Parathyroid adenoma (tissue), 2 donors: ENCODE measurements at regions not wholly inside any gene's neighbourhood (a gene's known extent, or its start where the extent isn't known, plus 50 kb on each side); places are given as distances from the start of the nearest gene placed in this dataset.

Experiments used
- H2AFZ ChIP-seq: fragments of 300-600 bp; sonication (generic); one replicate; pipeline ENCODE4 v1.7.0; 2017; ENCODE audit warnings: antibody characterized with exemption, mild to moderate bottlenecking
- H3K27ac ChIP-seq: fragments of 300-600 bp; sonication (generic); one replicate; pipeline ENCODE4 v1.7.0; 2017
- H3K27me3 ChIP-seq: fragments of 300-600 bp; sonication (generic); one replicate; pipeline ENCODE4 v1.7.0; 2017; ENCODE audit warnings: low read length; ENCODE audit not compliant: control insufficient read depth, insufficient read depth
- H3K36me3 ChIP-seq: fragments of 300-600 bp; sonication (generic); one replicate; pipeline ENCODE4 v1.7.0; 2017; ENCODE audit warnings: low read length; ENCODE audit not compliant: control insufficient read depth, insufficient read depth
- H3K4me1 ChIP-seq: fragments of 300-600 bp; sonication (generic); one replicate; pipeline ENCODE4 v1.7.0; 2017; ENCODE audit warnings: control low read depth
- H3K4me2 ChIP-seq: fragments of 300-600 bp; sonication (generic); one replicate; pipeline ENCODE4 v1.7.0; 2017; ENCODE audit warnings: low read length
- H3K4me3 ChIP-seq: fragments of 300-600 bp; sonication (generic); one replicate; pipeline ENCODE4 v1.7.0; 2017; ENCODE audit warnings: low read depth, low read length
- H3K79me2 ChIP-seq: fragments of 300-600 bp; sonication (generic); one replicate; pipeline ENCODE4 v1.7.0; 2017; ENCODE audit warnings: control low read depth
- H3K9ac ChIP-seq: fragments of 300-600 bp; sonication (generic); one replicate; pipeline ENCODE4 v1.7.0; 2017; ENCODE audit warnings: mild to moderate bottlenecking
- H3K9me3 ChIP-seq: fragments of 300-600 bp; sonication (generic); one replicate; pipeline ENCODE4 v1.7.0; 2017; ENCODE audit warnings: low read length; ENCODE audit not compliant: control insufficient read depth
- TF ChIP-seq, protein P1 (sequence below): fragments of 300-600 bp; sonication (generic); IDR thresholded peaks from one replicate; pipeline ENCODE4 v1.7.0; 2017; ENCODE audit warnings: antibody characterized with exemption, mild to moderate bottlenecking
- donor health status: primary hyperparathyroidism.

DNA sequence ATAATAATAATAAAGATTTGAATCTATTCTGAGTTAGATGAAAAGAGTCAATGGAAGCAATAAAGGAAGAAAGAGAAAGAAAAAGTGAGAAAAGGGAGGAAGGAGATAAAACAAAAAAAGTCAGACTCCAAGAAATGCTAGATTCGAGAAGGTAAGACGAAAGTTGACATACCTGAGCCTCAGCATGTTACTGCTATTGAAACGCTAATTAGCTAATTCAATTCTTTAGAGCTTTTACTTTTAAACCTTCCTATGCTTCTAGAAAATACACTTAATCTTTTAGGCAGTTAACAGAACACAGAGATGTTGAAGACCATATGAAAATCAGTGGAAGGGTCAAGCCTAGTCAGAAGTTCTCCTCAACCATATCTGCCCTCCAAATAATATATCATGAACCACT lies 337.2 kb upstream of the ROBO2 start:
- no peak overlapping the region for H2AFZ ChIP-seq

DNA sequence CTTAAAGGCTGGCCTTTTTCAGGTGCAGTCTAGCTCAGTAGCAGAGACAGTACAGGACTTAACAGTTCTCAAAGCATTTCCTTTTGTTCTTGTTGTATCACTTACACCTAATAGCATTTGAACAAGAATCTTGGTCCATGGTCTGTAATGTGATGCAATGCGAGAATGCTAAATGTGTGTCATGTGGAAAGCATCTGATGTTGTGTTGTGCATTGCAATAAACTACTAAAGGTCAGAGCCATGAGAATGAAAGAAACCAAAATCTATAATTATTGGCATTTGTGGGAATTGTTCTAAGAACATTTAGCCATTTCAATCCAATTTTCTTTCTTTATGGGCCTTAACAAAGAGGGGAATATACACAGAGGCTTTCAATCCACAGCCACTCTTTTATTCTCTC lies 324.5 kb upstream of the ROBO2 start:
- TF ChIP-seq, protein P1, sequence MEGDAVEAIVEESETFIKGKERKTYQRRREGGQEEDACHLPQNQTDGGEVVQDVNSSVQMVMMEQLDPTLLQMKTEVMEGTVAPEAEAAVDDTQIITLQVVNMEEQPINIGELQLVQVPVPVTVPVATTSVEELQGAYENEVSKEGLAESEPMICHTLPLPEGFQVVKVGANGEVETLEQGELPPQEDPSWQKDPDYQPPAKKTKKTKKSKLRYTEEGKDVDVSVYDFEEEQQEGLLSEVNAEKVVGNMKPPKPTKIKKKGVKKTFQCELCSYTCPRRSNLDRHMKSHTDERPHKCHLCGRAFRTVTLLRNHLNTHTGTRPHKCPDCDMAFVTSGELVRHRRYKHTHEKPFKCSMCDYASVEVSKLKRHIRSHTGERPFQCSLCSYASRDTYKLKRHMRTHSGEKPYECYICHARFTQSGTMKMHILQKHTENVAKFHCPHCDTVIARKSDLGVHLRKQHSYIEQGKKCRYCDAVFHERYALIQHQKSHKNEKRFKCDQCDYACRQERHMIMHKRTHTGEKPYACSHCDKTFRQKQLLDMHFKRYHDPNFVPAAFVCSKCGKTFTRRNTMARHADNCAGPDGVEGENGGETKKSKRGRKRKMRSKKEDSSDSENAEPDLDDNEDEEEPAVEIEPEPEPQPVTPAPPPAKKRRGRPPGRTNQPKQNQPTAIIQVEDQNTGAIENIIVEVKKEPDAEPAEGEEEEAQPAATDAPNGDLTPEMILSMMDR = no peak
- no peaks in the 10 kb centered on the region for H3K36me3 ChIP-seq
- no peak overlapping the region for H3K4me2 ChIP-seq
- H3K27me3 ChIP-seq = no peaks in the 10 kb centered on the region
- no peaks in the 10 kb centered on the region for H3K79me2 ChIP-seq
- H3K4me1 ChIP-seq = no peaks in the 10 kb centered on the region
- H3K9me3 ChIP-seq = no peaks in the 10 kb centered on the region
- H3K27ac ChIP-seq = no peak overlapping the region
- no peak overlapping the region for H2AFZ ChIP-seq
- no peak overlapping the region for H3K9ac ChIP-seq
- H3K4me3 ChIP-seq = no peak overlapping the region

More for the DNA sequence above, 337.2 kb upstream of the ROBO2 start:
- Histone ChIP-seq H3K4me3 (no peak overlapping the region), H3K79me2 (no peaks in the 10 kb centered on the region), H3K27ac (no peak overlapping the region), H3K27me3 (no peaks in the 10 kb centered on the region), H3K9me3 (no peaks in the 10 kb centered on the region), H3K36me3 (no peaks in the 10 kb centered on the region), H3K9ac (no peak overlapping the region), H3K4me1 (no peaks in the 10 kb centered on the region), H3K4me2 (no peak overlapping the region)
- TF ChIP-seq, protein P1 = no peak

DNA sequence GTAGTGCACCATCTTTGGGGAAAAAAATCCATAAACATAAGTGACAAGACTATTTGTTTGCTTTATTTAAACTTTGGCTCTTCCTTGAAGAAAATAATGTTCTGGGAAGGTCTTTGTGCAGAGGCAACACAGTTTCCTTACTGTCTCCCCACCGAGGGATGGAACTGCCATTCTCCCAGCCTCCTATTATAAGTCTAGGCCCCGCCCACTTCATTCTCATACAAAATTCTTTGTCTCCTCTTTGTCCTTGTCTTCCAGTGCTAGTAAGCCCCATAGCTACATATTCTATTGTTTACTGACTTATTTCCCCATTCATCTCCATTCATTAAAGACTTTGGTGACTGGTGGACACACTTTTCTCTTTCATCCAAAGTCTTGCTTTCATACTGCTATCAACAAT lies 316.5 kb upstream of the ROBO2 start:
- TF ChIP-seq, protein P1 = no peak
- no peaks in the 10 kb centered on the region for H3K27me3 ChIP-seq
- H3K36me3 ChIP-seq = no peaks in the 10 kb centered on the region
- no peaks in the 10 kb centered on the region for H3K79me2 ChIP-seq
- no peak overlapping the region for H3K4me3 ChIP-seq
- no peak overlapping the region for H2AFZ ChIP-seq
- no peaks in the 10 kb centered on the region for H3K9me3 ChIP-seq
- H3K9ac ChIP-seq = no peak overlapping the region
- H3K4me1 ChIP-seq = no peaks in the 10 kb centered on the region
- H3K27ac ChIP-seq = no peak overlapping the region
- no peak overlapping the region for H3K4me2 ChIP-seq

DNA sequence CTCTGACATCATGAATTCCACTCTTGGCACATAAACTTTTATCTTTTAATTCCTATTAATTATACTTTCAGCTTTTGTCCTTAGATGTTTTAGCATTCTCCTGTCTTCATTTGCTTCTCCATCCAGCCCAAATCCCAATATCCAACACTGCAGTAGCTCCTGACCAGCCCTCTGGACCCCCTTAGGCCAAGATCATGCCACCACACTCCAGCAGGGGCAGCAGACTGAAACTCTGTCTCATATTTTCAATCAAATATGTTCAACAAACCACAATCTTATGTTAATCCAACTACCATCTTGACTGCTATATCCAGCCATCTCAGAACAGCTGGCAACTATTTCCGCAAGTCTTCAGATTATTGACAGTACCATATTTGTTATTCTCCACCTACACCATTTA lies 315.8 kb upstream of the ROBO2 start:
- Histone ChIP-seq H3K27me3 (no peaks in the 10 kb centered on the region), H3K79me2 (no peaks in the 10 kb centered on the region), H3K27ac (no peak overlapping the region), H3K4me1 (no peaks in the 10 kb centered on the region), H3K36me3 (no peaks in the 10 kb centered on the region), H3K9ac (no peak overlapping the region), H2AFZ (no peak overlapping the region), H3K4me2 (no peak overlapping the region), H3K4me3 (no peak overlapping the region), H3K9me3 (no peaks in the 10 kb centered on the region)
- TF ChIP-seq, protein P1 = no peak

DNA sequence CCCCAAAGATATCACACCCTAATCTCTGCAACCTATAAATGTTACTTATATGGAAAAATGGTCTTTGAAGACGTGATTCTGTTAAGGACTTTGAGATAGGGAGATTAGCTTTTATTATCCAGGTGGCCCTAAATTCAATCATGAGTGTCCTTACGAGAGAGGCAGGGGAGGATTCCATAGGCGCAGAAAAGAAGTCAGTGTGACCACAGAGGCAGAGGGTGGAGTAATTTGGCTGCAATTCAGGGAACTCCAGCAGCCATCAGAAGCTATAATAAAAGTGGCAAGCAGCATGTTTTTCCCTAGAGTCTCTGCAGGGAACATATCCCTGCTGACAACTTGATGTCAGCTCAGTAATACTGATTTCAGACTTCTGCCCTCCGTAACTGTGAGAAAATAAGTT lies 315.2 kb upstream of the ROBO2 start:
- no peak overlapping the region for H3K27ac ChIP-seq
- no peaks in the 10 kb centered on the region for H3K36me3 ChIP-seq
- no peaks in the 10 kb centered on the region for H3K9me3 ChIP-seq
- no peak overlapping the region for H3K9ac ChIP-seq
- no peaks in the 10 kb centered on the region for H3K79me2 ChIP-seq
- no peaks in the 10 kb centered on the region for H3K27me3 ChIP-seq
- H3K4me2 ChIP-seq = no peak overlapping the region
- no peak overlapping the region for H3K4me3 ChIP-seq
- TF ChIP-seq, protein P1 = no peak
- no peak overlapping the region for H2AFZ ChIP-seq
- no peaks in the 10 kb centered on the region for H3K4me1 ChIP-seq
